ENCODE measurements at regions not wholly inside any gene's neighbourhood (a gene's known extent, or its start where the extent isn't known, plus 50 kb on each side); places are given as distances from the start of the nearest gene placed in this dataset.

GRCh38 chr1:213531369-213532310, 456.1 kb upstream of the PROX1 start:
- WGBS, 2 donors, result 89 to 91% methylated on average over 12 of the region's 12 CpGs
- no peak overlapping the region for H3K4me3 ChIP-seq (ENCODE audit: low read depth, poor library complexity, severe bottlenecking)
- no peak for TF ChIP-seq CTCF (IDR thresholded peaks at IDR 0.05)
- TF ChIP-seq POLR2A (IDR thresholded peaks at IDR 0.05), result no peak
- DNase-seq (ENCODE audit: low spot score in 2 of 2), result no peak
- intact Hi-C loops (cut with DNase I; ENCODE audit: low total_unique reads), result no loop called here

- H3K4me3 ChIP-seq (ENCODE audit: low read depth, poor library complexity, severe bottlenecking), result no peak overlapping the region
- TF ChIP-seq CTCF (IDR thresholded peaks at IDR 0.05), result no peak
- TF ChIP-seq POLR2A (IDR thresholded peaks at IDR 0.05), result no peak
- no peak for DNase-seq (ENCODE audit: low spot score in 2 of 2)
- intact Hi-C loops (cut with DNase I; ENCODE audit: low total_unique reads), result no loop called here
- WGBS, 2 donors, result 83 to 94% methylated on average over 2 of the region's 2 CpGs
Measured at GRCh38 chr1:213533125-213533524, 454.6 kb upstream of the PROX1 start.

GRCh38 chr1:213535679-213536078, 452.1 kb upstream of the PROX1 start:
- 90% methylated on average over 6 of the region's 6 CpGs for WGBS, 2 donors
- TF ChIP-seq POLR2A (IDR thresholded peaks at IDR 0.05), result no peak
- no peak for TF ChIP-seq CTCF (IDR thresholded peaks at IDR 0.05)
- DNase-seq (ENCODE audit: low spot score in 2 of 2), result no peak
- intact Hi-C loops (cut with DNase I; ENCODE audit: low total_unique reads), result no loop called here
- H3K4me3 ChIP-seq (ENCODE audit: low read depth, poor library complexity, severe bottlenecking), result no peak overlapping the region

GRCh38 chr1:213538251-213538650, 449.5 kb upstream of the PROX1 start:
- DNase-seq (ENCODE audit: low spot score in 2 of 2), result no peak
- TF ChIP-seq CTCF (IDR thresholded peaks at IDR 0.05) (no peak), POLR2A (IDR thresholded peaks at IDR 0.05) (no peak)
- no peak overlapping the region for H3K4me3 ChIP-seq (ENCODE audit: low read depth, poor library complexity, severe bottlenecking)
- WGBS, 2 donors, result 54 to 65% methylated on average over 3 of the region's 3 CpGs
- intact Hi-C loops (cut with DNase I; ENCODE audit: low total_unique reads), result no loop called here

- no peak for DNase-seq (ENCODE audit: low spot score in 2 of 2)
- WGBS, 2 donors, result 86 to 96% methylated on average over 4 of the region's 4 CpGs
- TF ChIP-seq POLR2A (IDR thresholded peaks at IDR 0.05), result no peak
- TF ChIP-seq CTCF (IDR thresholded peaks at IDR 0.05), result no peak
- intact Hi-C loops (cut with DNase I; ENCODE audit: low total_unique reads), result no loop called here
- no peak overlapping the region for H3K4me3 ChIP-seq (ENCODE audit: low read depth, poor library complexity, severe bottlenecking)
Measured at GRCh38 chr1:213539464-213539863, 448.3 kb upstream of the PROX1 start.

Data from lower leg skin (tissue), 4 donors.